GM21390 (cell line): ENCODE measurements at regions not wholly inside any gene's neighbourhood (a gene's known extent, or its start where the extent isn't known, plus 50 kb on each side); places are given as distances from the start of the nearest gene placed in this dataset.
"Not testable (repeated sequence)": the region's sequence is repeated elsewhere in the genome, so short reads cannot be mapped to it uniquely, and the experiment has no call there.

Source experiments
- ATAC-seq: cut with Tn5 transposase; IDR thresholded peaks from one replicate; pipeline ENCODE4 v1.9.1; 2021; ENCODE audit not compliant: unreplicated experiment

- ATAC-seq, result no peak
Observed at GRCh38 chr17:5745111-5745813, 161.0 kb upstream of the NLRP1 start.

GRCh38 chr17:5747276-5747675 is 163.0 kb upstream of the NLRP1 start:
- no peak for ATAC-seq

DNA sequence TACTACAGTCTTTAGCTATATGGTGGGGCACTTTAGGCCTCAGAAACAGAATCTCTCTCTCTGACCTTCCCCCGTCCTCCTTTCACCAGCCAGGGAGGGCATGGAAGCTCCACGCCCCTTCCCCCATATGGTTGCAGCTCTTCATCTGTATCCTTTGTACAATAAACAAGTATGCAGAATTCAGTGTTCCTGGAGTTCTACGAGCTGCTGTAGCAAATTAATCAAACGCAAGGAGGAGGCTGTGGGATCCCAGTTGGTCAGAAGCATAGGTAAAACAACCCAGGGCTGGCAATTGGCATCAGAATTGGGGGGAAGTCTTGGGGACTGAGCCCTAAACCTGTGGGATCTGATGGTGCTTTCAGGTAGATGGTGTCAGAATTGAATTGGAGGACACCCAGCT is 163.7 kb upstream of the NLRP1 start:
- no peak for ATAC-seq

GRCh38 chr17:5753421-5753820 is 169.1 kb upstream of the NLRP1 start:
- no peak for ATAC-seq

DNA sequence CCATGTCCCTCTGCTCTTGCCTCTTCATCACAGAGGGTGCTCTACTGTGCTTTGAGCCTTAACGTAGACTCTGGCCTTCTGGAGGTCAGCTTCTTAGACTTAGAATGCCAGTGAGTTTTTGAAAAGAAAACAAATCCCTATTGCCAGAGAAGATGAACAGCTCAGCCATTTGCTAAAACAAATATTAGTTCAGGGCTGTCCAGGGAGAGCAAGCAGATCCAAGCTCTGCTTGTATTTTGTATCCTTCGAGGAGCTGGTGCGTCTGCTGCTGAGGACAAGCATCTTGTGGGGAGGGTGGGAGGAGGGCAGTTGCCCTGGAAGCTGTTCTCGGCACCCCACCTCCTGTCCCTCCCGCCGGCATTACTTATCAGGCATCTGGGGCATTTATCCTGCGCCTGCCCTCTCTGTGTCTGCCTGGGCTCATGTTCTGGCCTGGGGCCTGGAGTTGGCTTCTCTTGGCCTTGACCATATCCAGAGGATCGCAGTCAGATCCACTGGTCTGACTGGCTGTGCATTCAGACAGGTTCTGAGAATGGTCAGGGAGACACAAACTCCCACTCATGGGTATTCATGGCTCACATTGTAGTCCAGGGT is 173.1 kb upstream of the NLRP1 start:
- ATAC-seq, result no peak

- ATAC-seq, result no peak
Observed at GRCh38 chr17:5758651-5759050, 174.3 kb upstream of the NLRP1 start.

DNA sequence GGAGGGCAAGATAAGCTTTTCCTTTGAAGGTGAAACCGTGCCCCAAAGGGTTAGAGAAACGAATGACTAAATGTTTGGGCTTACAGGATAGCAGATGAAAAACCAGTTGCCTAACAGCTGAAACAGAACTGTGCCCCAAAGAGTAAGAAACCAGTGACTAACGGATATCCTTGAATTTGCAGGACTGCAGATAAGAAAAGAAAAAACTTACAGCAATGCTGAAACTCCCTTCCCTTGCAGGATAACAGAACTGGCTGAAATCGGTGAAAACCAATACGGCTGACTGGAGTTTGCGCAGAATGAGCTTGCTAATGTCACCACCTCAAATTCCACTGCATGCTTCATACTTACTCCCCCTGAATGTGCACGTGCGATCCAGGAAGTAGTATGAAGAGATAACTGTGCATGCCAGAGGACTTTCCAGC is 175.2 kb upstream of the NLRP1 start:
- ATAC-seq, result no peak

DNA sequence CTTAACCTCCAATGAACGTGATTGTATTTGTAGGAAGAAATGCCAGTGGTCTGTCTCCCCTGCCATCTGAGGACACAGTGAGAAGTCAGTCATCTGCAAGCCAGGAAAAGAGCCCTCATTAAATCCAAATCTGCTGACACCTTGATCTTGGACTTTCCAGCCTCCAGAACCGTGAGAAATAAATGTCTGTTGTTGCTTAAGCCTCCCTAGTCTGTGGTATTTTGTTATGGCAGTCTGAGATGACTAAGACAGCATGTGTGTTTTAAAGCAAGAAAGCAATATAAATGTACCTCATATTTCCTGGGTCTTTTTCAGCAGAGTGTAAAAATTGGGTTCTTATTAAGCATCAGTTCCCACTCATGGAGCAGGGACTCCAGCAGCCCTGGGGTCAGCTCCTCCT is 177.9 kb upstream of the NLRP1 start:
- ATAC-seq, result no peak

DNA sequence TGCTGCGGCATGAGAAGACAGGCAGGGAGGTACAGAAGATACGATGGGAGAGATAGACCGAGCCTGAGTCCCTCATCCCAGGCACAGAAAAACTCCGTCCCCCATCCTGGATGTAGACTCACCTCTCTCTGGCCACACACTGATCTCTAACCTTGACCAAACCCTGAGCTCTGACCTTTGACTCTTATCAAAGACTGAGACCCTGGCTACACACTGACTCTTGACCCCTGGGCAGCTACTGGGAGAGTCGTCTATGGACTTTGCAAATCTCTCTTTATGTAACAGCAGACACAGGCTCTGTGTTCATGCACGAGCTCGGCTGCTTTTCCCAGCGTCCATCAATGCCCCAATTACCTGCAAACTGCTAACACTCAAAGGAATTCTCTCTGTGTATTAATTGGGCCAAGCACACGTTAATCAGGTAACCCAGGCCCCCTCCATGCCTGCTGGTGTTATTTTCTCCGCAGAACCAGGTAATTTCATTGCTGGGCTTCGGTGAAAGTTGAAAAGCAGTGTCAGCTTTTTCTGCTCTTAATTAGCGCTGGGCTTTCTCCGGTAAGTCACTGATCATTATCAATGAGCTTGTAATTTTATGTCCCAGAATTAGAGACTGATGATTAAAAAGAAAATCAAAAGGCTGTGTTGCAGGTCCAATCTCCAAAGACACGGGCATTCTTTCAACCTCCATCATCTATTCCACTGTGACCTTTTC is 179.4 kb upstream of the NLRP1 start:
- ATAC-seq, result no peak

GRCh38 chr17:5769593-5770354 is 185.5 kb upstream of the NLRP1 start:
- no peak for ATAC-seq

DNA sequence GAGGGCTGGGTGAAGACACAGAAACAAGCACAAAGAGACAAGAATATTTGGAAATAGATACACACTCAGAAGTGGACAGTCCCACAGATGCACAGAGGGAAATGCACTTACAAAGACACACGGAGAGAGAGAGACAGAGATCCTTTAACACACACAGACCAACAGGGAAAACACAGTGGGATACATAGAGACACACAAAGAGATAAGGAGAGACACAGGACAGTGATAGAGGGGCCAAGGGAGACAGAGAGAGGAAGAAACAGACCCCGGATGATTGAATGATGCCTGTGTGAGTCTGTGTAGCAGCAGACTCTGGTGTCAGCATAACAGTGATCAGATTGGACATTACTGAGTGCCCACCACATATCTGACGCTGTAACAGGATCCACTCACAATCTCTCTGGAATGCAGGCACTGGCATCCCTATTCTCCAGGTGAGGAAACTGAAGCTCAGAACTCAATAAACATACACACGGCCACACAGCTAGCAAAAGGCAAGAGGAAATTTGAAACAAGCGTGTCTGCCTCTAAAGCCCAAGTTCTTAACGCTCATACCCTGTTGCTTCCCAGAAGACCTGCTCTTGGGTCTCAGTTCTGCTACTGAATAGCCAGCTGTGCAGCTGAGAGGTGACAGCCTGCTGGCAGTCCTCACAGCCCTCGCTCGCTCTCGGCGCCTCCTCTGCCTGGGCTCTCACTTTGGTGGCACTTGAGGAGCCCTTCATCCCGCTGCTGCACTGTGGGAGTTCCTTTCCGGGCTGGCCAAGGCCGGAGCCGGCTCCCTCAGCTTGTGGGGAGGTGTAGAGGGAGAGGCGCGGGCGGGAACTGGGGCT is 186.3 kb upstream of the NLRP1 start:
- no peak for ATAC-seq

DNA sequence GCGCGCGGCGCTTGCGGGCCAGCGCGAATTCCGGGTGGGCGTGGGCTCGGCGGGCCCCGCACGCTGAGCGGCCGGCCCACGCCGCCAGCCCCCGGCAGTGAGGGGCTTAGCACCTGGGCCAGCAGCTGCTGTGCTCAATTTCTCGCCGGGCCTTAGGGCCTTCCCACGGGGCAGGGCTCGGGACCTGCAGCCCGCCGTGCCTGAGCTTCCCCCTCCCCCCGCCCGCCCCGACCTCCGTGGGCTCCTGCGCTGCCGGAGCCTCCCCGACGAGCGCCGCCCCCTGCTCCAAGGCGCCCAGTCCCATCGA is 186.9 kb upstream of the NLRP1 start:
- ATAC-seq, result not testable (repeated sequence)

- ATAC-seq, result not testable (repeated sequence)
Observed at GRCh38 chr17:5772017-5772416, 187.7 kb upstream of the NLRP1 start.

GRCh38 chr17:5772720-5773119 is 188.4 kb upstream of the NLRP1 start:
- no peak for ATAC-seq

DNA sequence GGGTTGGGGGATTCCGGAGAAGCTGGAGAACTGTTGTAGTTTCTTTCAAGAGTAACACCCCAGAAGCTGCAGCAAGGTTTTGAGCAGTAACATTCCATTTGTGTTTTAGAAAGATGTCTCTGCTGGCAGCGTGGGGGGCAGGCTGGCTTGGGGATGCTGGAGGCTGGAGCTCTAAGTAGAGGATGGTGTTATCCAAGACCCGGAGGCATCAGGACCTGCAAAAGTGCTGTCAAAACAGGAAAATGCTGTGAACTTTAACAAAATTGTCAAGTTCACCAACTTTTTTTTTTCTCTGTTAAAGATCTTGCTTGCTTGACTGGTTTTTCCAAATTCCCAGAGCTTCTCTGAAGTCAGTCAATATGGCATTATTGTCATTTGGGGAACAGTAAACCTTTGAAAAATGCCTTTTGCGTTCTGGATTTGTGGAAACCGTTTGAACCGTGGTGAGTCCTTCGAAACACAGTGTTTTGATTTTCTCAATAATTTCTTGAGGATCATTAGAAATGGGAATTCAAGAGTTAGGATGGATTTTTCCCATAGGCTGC is 189.6 kb upstream of the NLRP1 start:
- ATAC-seq, result no peak

GRCh38 chr17:5775098-5775497 is 190.8 kb upstream of the NLRP1 start:
- no peak for ATAC-seq

- ATAC-seq, result no peak
Observed at GRCh38 chr17:5780476-5780875, 196.2 kb upstream of the NLRP1 start.

GRCh38 chr17:5781236-5781927 is 197.1 kb upstream of the NLRP1 start:
- ATAC-seq, result no peak

DNA sequence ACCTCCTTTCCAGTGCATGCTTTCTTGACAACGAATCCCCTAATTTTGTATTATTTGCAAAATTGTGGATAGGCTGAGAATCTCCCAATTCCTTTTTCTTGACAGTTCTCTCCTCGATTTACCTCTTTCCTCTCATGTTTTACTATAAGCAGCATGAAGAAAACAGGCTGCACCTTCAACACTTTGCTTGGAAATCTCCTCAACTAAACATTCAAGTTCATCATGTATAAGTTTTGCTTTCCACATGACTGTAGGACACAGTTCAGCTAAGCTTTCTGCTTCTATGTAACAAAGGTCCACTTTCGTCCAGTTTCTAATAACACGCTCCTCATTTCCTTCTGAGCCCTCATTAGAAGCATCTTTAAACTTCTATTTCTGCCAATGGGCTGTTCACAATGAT is 199.0 kb upstream of the NLRP1 start:
- ATAC-seq, result no peak

- ATAC-seq, result no peak
Observed at GRCh38 chr17:5783851-5784250, 199.5 kb upstream of the NLRP1 start.
